Muscle of back (tissue), 3 donors: ENCODE measurements at regions not wholly inside any gene's neighbourhood (a gene's known extent, or its start where the extent isn't known, plus 50 kb on each side); places are given as distances from the start of the nearest gene placed in this dataset.

Experiments
- DNase-seq, 3 donors: peaks; one replicate each; pipeline versions ENCODE4 v3.0.0 to v3.0.0-alpha.2; 2013

- DNase-seq, result no peak
These were observed 83.6 kb upstream of the DIO3 start for GRCh38 chr14:101477648-101478047.

GRCh38 chr14:101478096-101478495, 83.2 kb upstream of the DIO3 start:
- no peak for DNase-seq

- DNase-seq, result no peak
These were observed 82.4 kb upstream of the DIO3 start for GRCh38 chr14:101478796-101479410.

- DNase-seq, result no peak
These were observed 81.1 kb upstream of the DIO3 start for GRCh38 chr14:101480022-101480746.

- peak in 1 of 3 donors; percentile 11 for DNase-seq
These were observed 80.4 kb upstream of the DIO3 start for GRCh38 chr14:101480747-101481530.

- no peak for DNase-seq
These were observed 79.7 kb upstream of the DIO3 start for GRCh38 chr14:101481557-101481956.

- no peak for DNase-seq
These were observed 79.2 kb upstream of the DIO3 start for GRCh38 chr14:101482066-101482465.

GRCh38 chr14:101483829-101484228, 77.5 kb upstream of the DIO3 start:
- no peak for DNase-seq

- no peak for DNase-seq
These were observed 72.1 kb upstream of the DIO3 start for GRCh38 chr14:101489092-101489760.

- no peak for DNase-seq
These were observed 70.5 kb upstream of the DIO3 start for GRCh38 chr14:101490771-101491170.

- no peak for DNase-seq
These were observed 69.5 kb upstream of the DIO3 start for GRCh38 chr14:101491841-101492240.

GRCh38 chr14:101492716-101493115, 68.6 kb upstream of the DIO3 start:
- DNase-seq, result no peak

- DNase-seq, result no peak
These were observed 66.5 kb upstream of the DIO3 start for GRCh38 chr14:101494826-101495225.

GRCh38 chr14:101495284-101495683, 66.0 kb upstream of the DIO3 start:
- DNase-seq, result no peak

GRCh38 chr14:101495827-101496775, 65.2 kb upstream of the DIO3 start:
- no peak for DNase-seq

GRCh38 chr14:101496776-101497683, 64.3 kb upstream of the DIO3 start:
- DNase-seq, result peak in 2 of 3 donors; percentile 13 to 59

- DNase-seq, result no peak
These were observed 63.4 kb upstream of the DIO3 start for GRCh38 chr14:101497684-101498525.

GRCh38 chr14:101498526-101498860, 62.8 kb upstream of the DIO3 start:
- no peak for DNase-seq

GRCh38 chr14:101499080-101499479, 62.2 kb upstream of the DIO3 start:
- DNase-seq, result no peak
